Caco-2 (cell line): ENCODE measurements at regions not wholly inside any gene's neighbourhood (a gene's known extent, or its start where the extent isn't known, plus 50 kb on each side); places are given as distances from the start of the nearest gene placed in this dataset.

Experiments
- BruUV-seq: library from RNA; stranded (reverse); fragments of 400-500 nt; replicated peaks from 2 replicates; lab custom pipeline; 2021; lab: Mats Ljungman, UMichigan
- CTCF ChIA-PET: fragments of 300-600 bp; sonication (Branson Sonifier 250); formaldehyde crosslinking; loops from one replicate; lab custom pipeline; 2022; ENCODE audit warnings: antibody characterized with exemption; lab: Charles Lee
- POLR2A ChIA-PET: fragments of 300-600 bp; sonication (Branson Sonifier 250); formaldehyde crosslinking; loops from one replicate; lab custom pipeline; 2022; ENCODE audit warnings: antibody characterized with exemption; lab: Charles Lee
- DNase-seq, 2 experiments: peaks; one replicate each; pipeline versions ENCODE4 v3.0.0 to v3.0.0-alpha.2; 2020 to 2022
- H3K27me3 ChIP-seq: replicated peaks from 2 replicates; pipeline ENCODE4 v1.6.0; 2011; ENCODE audit warnings: low read length; ENCODE audit not compliant: control insufficient read depth, insufficient read depth
- H3K36me3 ChIP-seq: 2 replicates; pipeline ENCODE4 v1.5.1; 2011; ENCODE audit warnings: low read length; ENCODE audit not compliant: control insufficient read depth, insufficient read depth
- H3K4me1 ChIP-seq: fragments of 250-450 bp; sonication (Bioruptor Pico); 2 replicates; pipeline ENCODE4 v1.5.1; 2020; ENCODE audit warnings: mild to moderate bottlenecking
- H3K4me3 ChIP-seq: 2 replicates; pipeline ENCODE4 v1.5.1; 2011; ENCODE audit warnings: low read depth, mild to moderate bottlenecking, control low read depth, low read length
- H3K9me3 ChIP-seq: fragments of 250-450 bp; sonication (Bioruptor Pico); 2 replicates; pipeline ENCODE4 v1.5.1; 2020; ENCODE audit warnings: mild to moderate bottlenecking, moderate library complexity
- H3K27ac Mint-ChIP-seq: one replicate; pipeline ENCODE4 v1.8.0; 2022; ENCODE audit warnings: mixed read lengths; ENCODE audit not compliant: unreplicated experiment
- H3K27me3 Mint-ChIP-seq: one replicate; pipeline ENCODE4 v1.8.0; 2022; ENCODE audit warnings: mixed read lengths; ENCODE audit not compliant: insufficient read depth, unreplicated experiment
- H3K36me3 Mint-ChIP-seq: one replicate; pipeline ENCODE4 v1.8.0; 2022; ENCODE audit warnings: mild to moderate bottlenecking, mixed read lengths; ENCODE audit not compliant: insufficient read depth, unreplicated experiment
- H3K4me1 Mint-ChIP-seq: one replicate; pipeline ENCODE4 v1.8.0; 2022; ENCODE audit warnings: low read depth, mixed read lengths; ENCODE audit not compliant: unreplicated experiment
- H3K4me3 Mint-ChIP-seq: one replicate; pipeline ENCODE4 v1.8.0; 2022; ENCODE audit warnings: mild to moderate bottlenecking, moderate library complexity, mixed read lengths; ENCODE audit not compliant: unreplicated experiment
- H3K9me3 Mint-ChIP-seq: one replicate; pipeline ENCODE4 v1.8.0; 2022; ENCODE audit warnings: mixed read lengths; ENCODE audit not compliant: unreplicated experiment
- intact Hi-C: fragments of 100-400 bp; cut with micrococcal nuclease; formaldehyde crosslinking; loops from one replicate; pipeline ENCODE4 v1.10.0; 2022; ENCODE audit not compliant: unreplicated experiment
- TF ChIP-seq, protein P1 (sequence below), 2 experiments: fragments of 200-600 bp in 1 of 2; IDR thresholded peaks; 1 replicate in 1 of 2; 2 replicates in 1 of 2; pipeline versions ENCODE4 v1.5.1 to v1.8.0; 2011 to 2022; ENCODE audit warnings: antibody characterized with exemption in 1 of 2, control low read depth in 1 of 2, inconsistent platforms in 1 of 2, low read depth in 1 of 2, low read length in 1 of 2, mild to moderate bottlenecking in 1 of 2, moderate library complexity in 1 of 2; ENCODE audit not compliant: insufficient read depth in 1 of 2, severe bottlenecking in 1 of 2, unreplicated experiment in 1 of 2

DNA sequence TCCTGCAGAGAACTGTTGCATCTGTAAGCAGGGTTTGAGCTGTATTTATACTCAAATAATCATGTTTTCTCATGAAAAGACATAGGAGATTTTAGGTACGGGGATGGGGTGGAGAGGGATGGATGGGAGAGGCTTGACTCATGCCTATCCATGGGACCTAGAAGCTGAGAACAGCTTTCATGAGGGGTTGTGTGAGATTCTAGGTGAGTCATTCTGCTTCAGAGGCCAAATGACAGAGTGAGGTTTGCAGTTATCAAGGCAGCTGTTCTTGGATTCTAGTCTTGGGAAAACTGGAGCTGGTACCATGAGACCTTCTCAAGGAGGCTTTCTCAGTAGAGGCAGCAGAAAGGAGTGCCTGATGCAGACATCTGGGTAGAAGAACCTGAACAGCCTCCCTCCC is 746.9 kb downstream of the TYW1 start:
- TF ChIP-seq, protein P1, sequence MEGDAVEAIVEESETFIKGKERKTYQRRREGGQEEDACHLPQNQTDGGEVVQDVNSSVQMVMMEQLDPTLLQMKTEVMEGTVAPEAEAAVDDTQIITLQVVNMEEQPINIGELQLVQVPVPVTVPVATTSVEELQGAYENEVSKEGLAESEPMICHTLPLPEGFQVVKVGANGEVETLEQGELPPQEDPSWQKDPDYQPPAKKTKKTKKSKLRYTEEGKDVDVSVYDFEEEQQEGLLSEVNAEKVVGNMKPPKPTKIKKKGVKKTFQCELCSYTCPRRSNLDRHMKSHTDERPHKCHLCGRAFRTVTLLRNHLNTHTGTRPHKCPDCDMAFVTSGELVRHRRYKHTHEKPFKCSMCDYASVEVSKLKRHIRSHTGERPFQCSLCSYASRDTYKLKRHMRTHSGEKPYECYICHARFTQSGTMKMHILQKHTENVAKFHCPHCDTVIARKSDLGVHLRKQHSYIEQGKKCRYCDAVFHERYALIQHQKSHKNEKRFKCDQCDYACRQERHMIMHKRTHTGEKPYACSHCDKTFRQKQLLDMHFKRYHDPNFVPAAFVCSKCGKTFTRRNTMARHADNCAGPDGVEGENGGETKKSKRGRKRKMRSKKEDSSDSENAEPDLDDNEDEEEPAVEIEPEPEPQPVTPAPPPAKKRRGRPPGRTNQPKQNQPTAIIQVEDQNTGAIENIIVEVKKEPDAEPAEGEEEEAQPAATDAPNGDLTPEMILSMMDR (IDR thresholded peaks at IDR 0.05; ENCODE audit: insufficient read depth in 1 of 2, low read depth in 1 of 2, low read length in 1 of 2, severe bottlenecking in 1 of 2, unreplicated experiment in 1 of 2) = no peak
- Histone ChIP-seq H3K4me3 (no peak overlapping the region), H3K36me3 (no peaks in the 10 kb centered on the region), H3K9me3 (no peaks in the 10 kb centered on the region), H3K4me1 (no peaks in the 10 kb centered on the region), H3K27me3 (no peaks in the 10 kb centered on the region)
- DNase-seq = no peak
- H3K4me3 Mint-ChIP-seq = no peak overlapping the region
- intact Hi-C loops = no loop called here
- ChIA-PET CTCF (interaction anchor here (1.4 kb wide), 1 partner anchor 118 kb away, joined by 3 read pairs; no protein-coding TSS in a partner anchor), POLR2A (no interaction called here)
- no TSS peak for BruUV-seq
- no peaks in the 10 kb centered on the region for H3K27me3 Mint-ChIP-seq
- no peaks in the 10 kb centered on the region for H3K4me1 Mint-ChIP-seq
- peaks cover 30% of the 10 kb centered on the region for H3K9me3 Mint-ChIP-seq
- H3K27ac Mint-ChIP-seq = no peak overlapping the region
- H3K36me3 Mint-ChIP-seq = no peaks in the 10 kb centered on the region

DNA sequence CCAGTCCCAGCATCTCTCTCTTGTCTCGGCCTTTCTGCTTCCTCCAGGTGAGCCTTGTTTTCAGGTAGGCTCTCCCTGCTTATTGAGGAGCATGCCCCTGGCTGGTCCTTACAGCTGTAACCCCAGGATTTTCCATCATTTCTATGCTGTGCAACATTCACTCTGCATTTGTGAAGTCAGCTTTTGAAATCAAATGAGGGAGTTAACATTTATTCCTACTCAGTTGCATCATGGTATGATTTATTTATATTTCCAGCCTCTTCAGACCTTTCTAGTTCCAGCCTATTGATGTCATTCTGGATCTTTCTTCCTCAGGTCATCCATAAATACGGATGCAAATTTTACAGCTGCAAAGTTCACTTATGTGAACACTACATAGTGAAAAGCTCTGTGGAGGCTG is 755.6 kb downstream of the TYW1 start:
- H3K27me3 ChIP-seq = no peaks in the 10 kb centered on the region
- POLR2A ChIA-PET = no interaction called here
- CTCF ChIA-PET = no interaction called here
- intact Hi-C loops = no loop called here
- DNase-seq = no peak
- no TSS peak for BruUV-seq
- no peaks in the 10 kb centered on the region for H3K36me3 Mint-ChIP-seq
- peaks cover 29% of the 10 kb centered on the region for H3K9me3 Mint-ChIP-seq
- H3K27me3 Mint-ChIP-seq = no peaks in the 10 kb centered on the region
- no peak overlapping the region for H3K27ac Mint-ChIP-seq
- no peak overlapping the region for H3K4me3 ChIP-seq
- no peaks in the 10 kb centered on the region for H3K4me1 Mint-ChIP-seq
- no peaks in the 10 kb centered on the region; the same call in 1 of the 2 replicates for H3K9me3 ChIP-seq
- no peak overlapping the region for H3K4me3 Mint-ChIP-seq
- TF ChIP-seq, protein P1 (IDR thresholded peaks at IDR 0.05; ENCODE audit: insufficient read depth in 1 of 2, low read depth in 1 of 2, low read length in 1 of 2, severe bottlenecking in 1 of 2, unreplicated experiment in 1 of 2) = no peak
- H3K4me1 ChIP-seq = no peaks in the 10 kb centered on the region
- no peaks in the 10 kb centered on the region for H3K36me3 ChIP-seq

DNA sequence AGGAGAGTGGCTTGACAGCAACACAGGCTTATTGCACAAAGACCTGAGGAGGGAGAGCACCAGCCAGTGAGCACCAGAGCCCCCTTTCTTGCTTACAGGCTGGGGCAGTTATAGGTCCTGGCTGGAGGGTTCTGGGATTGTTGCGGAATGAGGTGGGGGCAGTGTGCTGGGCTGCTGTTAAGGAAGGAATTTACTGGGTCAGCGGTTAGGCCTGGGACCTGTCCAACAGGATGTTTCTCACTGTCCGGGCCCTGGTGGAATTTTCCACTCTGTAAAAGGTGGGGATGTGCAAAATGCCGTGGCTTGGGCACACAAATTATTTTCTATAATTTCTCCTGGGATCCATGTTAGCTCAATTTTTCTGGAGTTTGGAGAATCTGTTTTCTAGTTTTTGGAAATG is 757.3 kb downstream of the TYW1 start:
- TF ChIP-seq, protein P1 (IDR thresholded peaks at IDR 0.05; ENCODE audit: insufficient read depth in 1 of 2, low read depth in 1 of 2, low read length in 1 of 2, severe bottlenecking in 1 of 2, unreplicated experiment in 1 of 2) = no peak
- CTCF ChIA-PET = no interaction called here
- BruUV-seq = no TSS peak
- no peaks in the 10 kb centered on the region for H3K36me3 ChIP-seq
- no peaks in the 10 kb centered on the region for H3K4me1 ChIP-seq
- no peak for DNase-seq
- intact Hi-C loops = no loop called here
- POLR2A ChIA-PET = no interaction called here
- no peaks in the 10 kb centered on the region for H3K36me3 Mint-ChIP-seq
- H3K27me3 Mint-ChIP-seq = no peaks in the 10 kb centered on the region
- no peak overlapping the region for H3K27ac Mint-ChIP-seq
- peaks cover 32% of the 10 kb centered on the region for H3K9me3 Mint-ChIP-seq
- H3K27me3 ChIP-seq = no peaks in the 10 kb centered on the region
- H3K9me3 ChIP-seq = no peaks in the 10 kb centered on the region; the same call in 1 of the 2 replicates
- H3K4me3 Mint-ChIP-seq = no peak overlapping the region
- H3K4me3 ChIP-seq = no peak overlapping the region
- H3K4me1 Mint-ChIP-seq = no peaks in the 10 kb centered on the region
